Heart right ventricle (tissue), 16 donors: ENCODE measurements at regions not wholly inside any gene's neighbourhood (a gene's known extent, or its start where the extent isn't known, plus 50 kb on each side); places are given as distances from the start of the nearest gene placed in this dataset.

Source experiments
- ATAC-seq, 8 donors: fragments of 200-7000 bp; cut with Tn5 transposase; one replicate each; pipeline ENCODE4 v1.9.1; 2020; ENCODE audit warnings: mild to moderate bottlenecking in 8 of 8, moderate library complexity in 8 of 8, moderate number of reproducible peaks in 1 of 8
- DNase-seq, 2 donors: peaks; one replicate each; pipeline ENCODE4 v3.0.0-alpha.2; 2020
- H3K27ac ChIP-seq, 10 donors: fragments of 200-600 bp; sonication (generic) in 2 of 10; one replicate each; pipeline versions ENCODE4 v1.5.0 to v1.8.0; 2020 to 2022; ENCODE audit warnings: mild to moderate bottlenecking in 3 of 10
- H3K27me3 ChIP-seq, 7 donors: fragments of 200-600 bp; one replicate each; pipeline ENCODE4 v1.8.0; 2021 to 2022; ENCODE audit warnings: mild to moderate bottlenecking in 2 of 7
- H3K36me3 ChIP-seq, 9 donors: fragments of 200-600 bp; sonication (generic) in 1 of 9; one replicate each; pipeline versions ENCODE4 v1.5.0 to v1.8.0; 2020 to 2022; ENCODE audit warnings: mild to moderate bottlenecking in 2 of 9
- H3K4me1 ChIP-seq, 9 donors: fragments of 200-600 bp; sonication (generic) in 1 of 9; one replicate each; pipeline versions ENCODE4 v1.5.0 to v1.8.0; 2020 to 2022; ENCODE audit warnings: mild to moderate bottlenecking in 4 of 9
- H3K4me3 ChIP-seq, 10 donors: fragments of 200-600 bp; sonication (generic) in 2 of 10; one replicate each; pipeline versions ENCODE4 v1.5.0 to v1.8.0; 2020 to 2022; ENCODE audit warnings: mild to moderate bottlenecking in 7 of 10, moderate library complexity in 2 of 10
- H3K9me3 ChIP-seq, 11 donors: fragments of 200-600 bp in 10 of 11; sonication (generic) in 2 of 11; one replicate each; pipeline versions ENCODE4 v1.5.0 to v1.8.0; 2013 to 2022; ENCODE audit warnings: mild to moderate bottlenecking in 2 of 11, control low read depth in 1 of 11, moderate library complexity in 1 of 11
- CTCF ChIP-seq, 9 donors: fragments of 200-600 bp; sonication (generic) in 2 of 9; IDR thresholded peaks; one replicate each; pipeline versions ENCODE4 v1.5.0 to v1.8.0; 2021 to 2022; ENCODE audit warnings: antibody characterized with exemption in 9 of 9, mild to moderate bottlenecking in 5 of 9, moderate library complexity in 1 of 9
- WGBS, 2 donors: extraction: QIAGEN DNeasy Blood & Tissue Kit; methylation state at CpG; one replicate each; pipeline ENCODE4 v1.1.7; 2013; ENCODE audit warnings: inconsistent platforms in 1 of 2; 5-methylcytosine and 5-hydroxymethylcytosine counted together
- intact Hi-C, 10 donors: fragments of 100-400 bp; cut with DNase I; formaldehyde crosslinking; loops; one replicate each; pipeline versions ENCODE4 v1.11.1 to v1.14.2; 2022
- donor health status: Arrhythmogenic right ventricular cardiomyopathy.
- donor health status: ischemic (EF 13 %, LVEDD 7.1; RV severe dilation, severe dysfunction).
- donor health status: healthy with polysubstance abuse.
- donor health status: DM: no; HTN: yes; CAD: no.
- donor health status: DM: no; HTN: no; CAD: no.
- donor health status: ischemic (EF 25% LVEDD 6.9; RV normal size, moderate dysfunction).
- donor health status: ischemic (EF 25% LVEDD 5.7; RV mildly dilated, moderate dysfunction).
- donor health status: healthy.
- donor health status: DM: yes; HTN: yes; CAD: no.
- donor health status: Ischemic cardiomyopathy.
- donor health status: ischemic (EF 35%, LVEDD 5.7; RV mildly dilated, moderate dysfunction).
- donor health status: nonischemic (EF 11% LVEDD 7.7; RV severe dilation, severe dysfunction).
- donor health status: DM: yes; HTN: yes; CAD: no.
- donor health status: PGD.
- donor health status: ischemic (EF 29% LVEDD 5.4; RV normal size, mild dysfunction).
- donor health status: nonischemic (EF 23%, LVEDD 6.1; RV moderate dilation, normal function).

- no peaks in the 10 kb centered on the region for H3K27me3 ChIP-seq
- no peak for TF ChIP-seq CTCF (IDR thresholded peaks at IDR 0.05)
- 76 to 79% methylated on average over 2 of the region's 2 CpGs for WGBS, 2 donors
- H3K4me3 ChIP-seq = no peak overlapping the region
- DNase-seq = no peak
- no peak for ATAC-seq
- intact Hi-C loops = no loop called here
- H3K27ac ChIP-seq = no peak overlapping the region
- H3K9me3 ChIP-seq = peaks cover 0 to 23% (median 0%) of the 10 kb centered on the region in 11 donors
- no peaks in the 10 kb centered on the region for H3K36me3 ChIP-seq
- no peaks in the 10 kb centered on the region for H3K4me1 ChIP-seq
Observed at GRCh38 chr18:38475686-38476085, 910.1 kb upstream of the CELF4 start.

- ATAC-seq (no peak), DNase-seq (no peak)
- Histone ChIP-seq H3K27ac (no peak overlapping the region), H3K4me1 (no peaks in the 10 kb centered on the region), H3K27me3 (no peaks in the 10 kb centered on the region), H3K9me3 (peaks cover 0 to 7% (median 0%) of the 10 kb centered on the region in 11 donors), H3K4me3 (no peak overlapping the region), H3K36me3 (no peaks in the 10 kb centered on the region)
- intact Hi-C loops = no loop called here
- TF ChIP-seq CTCF (IDR thresholded peaks at IDR 0.05) = no peak
- 61 to 65% methylated on average over 2 of the region's 2 CpGs for whole genome bisulfite sequencing, 2 donors
Observed at GRCh38 chr18:38473535-38473934, 907.9 kb upstream of the CELF4 start.

GRCh38 chr18:38470421-38470820 lies 904.8 kb upstream of the CELF4 start:
- Histone ChIP-seq H3K27me3 (no peaks in the 10 kb centered on the region), H3K27ac (no peak overlapping the region), H3K4me1 (no peaks in the 10 kb centered on the region), H3K4me3 (no peak overlapping the region), H3K36me3 (no peaks in the 10 kb centered on the region), H3K9me3 (peaks cover 0 to 4% (median 0%) of the 10 kb centered on the region in 11 donors)
- no peak for ATAC-seq
- intact Hi-C loops = no loop called here
- no peak for DNase-seq
- TF ChIP-seq CTCF (IDR thresholded peaks at IDR 0.05) = no peak

- H3K9me3 ChIP-seq = no peaks in the 10 kb centered on the region
- no peaks in the 10 kb centered on the region for H3K4me1 ChIP-seq
- intact Hi-C loops = no loop called here
- ATAC-seq (no peak), DNase-seq (no peak)
- no peaks in the 10 kb centered on the region for H3K27me3 ChIP-seq
- WGBS, 2 donors = 83 to 86% methylated on average over 2 of the region's 2 CpGs
- H3K27ac ChIP-seq = no peak overlapping the region
- H3K4me3 ChIP-seq = no peak overlapping the region
- H3K36me3 ChIP-seq = no peaks in the 10 kb centered on the region
- no peak for TF ChIP-seq CTCF (IDR thresholded peaks at IDR 0.05)
Observed at GRCh38 chr18:38466426-38466825, 900.8 kb upstream of the CELF4 start.

- intact Hi-C loops = no loop called here
- Histone ChIP-seq H3K4me3 (no peak overlapping the region), H3K4me1 (peaks cover 0 to 11% (median 0%) of the 10 kb centered on the region in 9 donors), H3K36me3 (no peaks in the 10 kb centered on the region), H3K27ac (no peak overlapping the region), H3K9me3 (no peaks in the 10 kb centered on the region), H3K27me3 (no peaks in the 10 kb centered on the region)
- WGBS, 2 donors = 90 to 95% methylated on average over 1 of the region's 1 CpG
- no peak for ATAC-seq
- TF ChIP-seq CTCF (IDR thresholded peaks at IDR 0.05) = no peak
- no peak for DNase-seq
Observed at GRCh38 chr18:38464024-38464423, 898.4 kb upstream of the CELF4 start.
